HCT116 (cell line): ENCODE measurements at regions not wholly inside any gene's neighbourhood (a gene's known extent, or its start where the extent isn't known, plus 50 kb on each side); places are given as distances from the start of the nearest gene placed in this dataset.

Experiments used
- ATAC-seq: fragments of 200-7000 bp; cut with Tn5 transposase; 2 replicates; pipeline ENCODE4 v1.9.1; 2020; ENCODE audit warnings: mild to moderate bottlenecking, moderate library complexity
- BruUV-seq: library from RNA; stranded (reverse); fragments of 400-500 nt; replicated peaks from 2 replicates; lab custom pipeline; 2021; lab: Mats Ljungman, UMichigan
- CTCF ChIA-PET: fragments of 300-600 bp; sonication (Branson Sonifier 250); formaldehyde crosslinking; loops from one replicate; lab custom pipeline; 2021; ENCODE audit warnings: antibody characterized with exemption; lab: Charles Lee
- POLR2A ChIA-PET: fragments of 300-600, 350-600 bp; sonication (Branson Sonifier 250); formaldehyde crosslinking; loops from one replicate; lab custom pipeline; 2021; ENCODE audit warnings: antibody characterized with exemption; lab: Charles Lee
- RAD21 ChIA-PET, 2 experiments: fragments of 300-600 bp; sonication (Branson Sonifier 250); formaldehyde crosslinking; loops; one replicate each; lab custom pipeline; 2023; ENCODE audit warnings: low total read pairs in 2 of 2; ENCODE audit not compliant: uncharacterized antibody in 2 of 2, unreplicated experiment in 2 of 2, low non-redundant PET in 1 of 2; lab: Charles Lee
- DNase-seq: peaks from one replicate; pipeline ENCODE4 v3.0.0-alpha.2; 2010; ENCODE audit warnings: low read depth, low spot score
- H2AFZ ChIP-seq: fragments of 200-600 bp; shearing (Covaris generic), sonication (generic); 2 replicates; pipeline ENCODE4 v1.6.1; 2017; ENCODE audit warnings: low read depth, mixed run types, mixed read lengths, antibody characterized with exemption, low read length; ENCODE audit not compliant: poor library complexity, severe bottlenecking
- H3K27ac ChIP-seq: 2 replicates; pipeline ENCODE4 v1.5.1; 2012; ENCODE audit warnings: low read depth, low read length
- H3K27me3 ChIP-seq: fragments of 200-600 bp; sonication (generic); 2 replicates; pipeline ENCODE4 v1.6.1; 2016; ENCODE audit warnings: mixed run types, low read length, mixed read lengths; ENCODE audit not compliant: insufficient read depth
- H3K36me3 ChIP-seq, 2 experiments: fragments of 200-500 bp in 1 of 2; fragments of 200-600 bp in 1 of 2; sonication (Bioruptor generic) in 1 of 2; sonication (generic) in 1 of 2; 2 replicates each; pipeline versions ENCODE4 v1.5.1 to v1.6.1; 2014 to 2016; ENCODE audit warnings: low read length in 2 of 2, inconsistent platforms in 1 of 2, mixed read lengths in 1 of 2, mixed run types in 1 of 2; ENCODE audit not compliant: insufficient read depth in 2 of 2, control insufficient read depth in 1 of 2
- H3K4me1 ChIP-seq, 2 experiments: fragments of 200-600 bp in 1 of 2; sonication (generic) in 1 of 2; 2 replicates each; pipeline versions ENCODE4 v1.5.1 to v1.6.1; 2012 to 2017; ENCODE audit warnings: low read length in 2 of 2, inconsistent platforms in 1 of 2, mild to moderate bottlenecking in 1 of 2, mixed read lengths in 1 of 2, mixed run types in 1 of 2, moderate library complexity in 1 of 2; ENCODE audit not compliant: insufficient read depth in 2 of 2, control insufficient read depth in 1 of 2
- H3K4me2 ChIP-seq: fragments of 200-600 bp; sonication (generic); 2 replicates; pipeline ENCODE4 v1.6.1; 2017; ENCODE audit warnings: mixed run types, low read length, mixed read lengths
- H3K4me3 ChIP-seq, 2 experiments: fragments of 200-600 bp in 1 of 2; sonication (generic) in 1 of 2; replicated peaks in 1 of 2; 2 replicates each; pipeline ENCODE4 v1.5.1; 2011 to 2016; ENCODE audit warnings: low read length in 2 of 2, control low read depth in 1 of 2, low read depth in 1 of 2, mild to moderate bottlenecking in 1 of 2, mixed read lengths in 1 of 2, mixed run types in 1 of 2
- H3K79me2 ChIP-seq: fragments of 200-600 bp; sonication (generic); 2 replicates; pipeline ENCODE4 v1.6.1; 2017; ENCODE audit warnings: mild to moderate bottlenecking, mixed run types, low read length, moderate library complexity, mixed read lengths; ENCODE audit not compliant: insufficient read depth
- H3K9ac ChIP-seq: fragments of 200-600 bp; sonication (generic); 2 replicates; pipeline ENCODE4 v1.6.1; 2016; ENCODE audit warnings: low read length, mixed read lengths
- H3K9me2 ChIP-seq: fragments of 200-600 bp; sonication (generic), shearing (Covaris generic); 2 replicates; pipeline ENCODE4 v1.6.1; 2017; ENCODE audit warnings: mixed run types, mild to moderate bottlenecking, moderate library complexity; ENCODE audit not compliant: insufficient read depth
- H3K9me3 ChIP-seq, 2 experiments: fragments of 200-500 bp in 1 of 2; fragments of 200-600 bp in 1 of 2; sonication (Bioruptor generic) in 1 of 2; sonication (generic) in 1 of 2; 2 replicates each; pipeline ENCODE4 v1.6.1; 2014 to 2017; ENCODE audit warnings: low read length in 2 of 2, mixed read lengths in 2 of 2, inconsistent platforms in 1 of 2, low read depth in 1 of 2, mild to moderate bottlenecking in 1 of 2, mixed run types in 1 of 2, moderate library complexity in 1 of 2; ENCODE audit not compliant: control insufficient read depth in 1 of 2, insufficient read depth in 1 of 2
- H4K20me1 ChIP-seq: fragments of 200-600 bp; sonication (generic), shearing (Covaris generic); 2 replicates; pipeline ENCODE4 v1.6.1; 2017; ENCODE audit warnings: mixed run types, mild to moderate bottlenecking, moderate library complexity; ENCODE audit not compliant: insufficient read depth
- ATF3 ChIP-seq: IDR thresholded peaks from 2 replicates; pipeline ENCODE4 v1.6.1; 2012
- CEBPB ChIP-seq: IDR thresholded peaks from 2 replicates; pipeline ENCODE4 v1.6.1; 2012; ENCODE audit warnings: low read depth
- ELF1 ChIP-seq: IDR thresholded peaks from 2 replicates; pipeline ENCODE4 v1.6.1; 2012; ENCODE audit warnings: low read depth, borderline replicate concordance
- EZH2phosphoT487 ChIP-seq: fragments of 200-600 bp; IDR thresholded peaks from 2 replicates; pipeline ENCODE4 v1.6.1; 2018; ENCODE audit warnings: antibody characterized with exemption, borderline replicate concordance
- FOSL1 ChIP-seq: IDR thresholded peaks from 2 replicates; pipeline ENCODE4 v1.6.1; 2012; ENCODE audit warnings: low read depth
- POLR2A ChIP-seq: IDR thresholded peaks from 2 replicates; pipeline ENCODE4 v1.7.0; 2011; ENCODE audit warnings: borderline replicate concordance; ENCODE audit not compliant: insufficient read depth, insufficient read length; ENCODE audit errors: extremely low read depth
- POLR2AphosphoS5 ChIP-seq: IDR thresholded peaks from 2 replicates; pipeline ENCODE4 v1.6.1; 2011; ENCODE audit warnings: mild to moderate bottlenecking, low read depth, low read length, moderate library complexity
- RAD21 ChIP-seq: IDR thresholded peaks from 2 replicates; pipeline ENCODE4 v1.6.1; 2012; ENCODE audit warnings: low read depth, mild to moderate bottlenecking
- REST ChIP-seq: IDR thresholded peaks from 2 replicates; pipeline ENCODE4 v1.6.1; 2012; ENCODE audit warnings: low read depth
- SP1 ChIP-seq: IDR thresholded peaks from 2 replicates; pipeline ENCODE4 v1.6.1; 2012; ENCODE audit warnings: low read depth
- YY1 ChIP-seq: IDR thresholded peaks from 2 replicates; pipeline ENCODE4 v1.6.1; 2011; ENCODE audit warnings: low read length, low read depth, moderate library complexity, mild to moderate bottlenecking; ENCODE audit not compliant: insufficient replicate concordance; ENCODE audit errors: extremely low read depth
- intact Hi-C: fragments of 100-400 bp; cut with micrococcal nuclease; formaldehyde crosslinking; loops from 2 replicates; pipeline ENCODE4 v1.10.0; 2022
- TF ChIP-seq, protein P1 (sequence below): IDR thresholded peaks from 2 replicates; pipeline ENCODE4 v1.6.1; 2011; ENCODE audit warnings: mild to moderate bottlenecking, low read length, moderate library complexity; ENCODE audit not compliant: insufficient replicate concordance; ENCODE audit errors: extremely low read depth
- TF ChIP-seq, protein P2 (sequence below): IDR thresholded peaks from 2 replicates; pipeline ENCODE4 v1.6.1; 2012

GRCh38 chr17:33924104-33924503 lies 331.0 kb upstream of the CCL2 start:
- Histone ChIP-seq H2AFZ (no peak overlapping the region), H3K4me1 (no peaks in the 10 kb centered on the region), H3K4me3 (no peak overlapping the region), H4K20me1 (no peaks in the 10 kb centered on the region), H3K27ac (no peak overlapping the region), H3K9ac (no peak overlapping the region), H3K9me2 (no peaks in the 10 kb centered on the region), H3K9me3 (peaks cover 0 to 20% of the 10 kb centered on the region in 2 experiments; a peak in 2 of 4 replicates), H3K4me2 (no peak overlapping the region), H3K79me2 (no peaks in the 10 kb centered on the region), H3K27me3 (no peaks in the 10 kb centered on the region), H3K36me3 (no peaks in the 10 kb centered on the region)
- DNase-seq, result no peak
- no TSS peak for BruUV-seq
- no peak for ATAC-seq
- CTCF ChIA-PET, result no interaction called here
- POLR2A ChIA-PET, result no interaction called here
- TF ChIP-seq FOSL1, result no peak
- TF ChIP-seq POLR2A, result no peak
- TF ChIP-seq EZH2phosphoT487, result no peak
- TF ChIP-seq CEBPB, result no peak
- TF ChIP-seq YY1, result no peak
- no peak for TF ChIP-seq SP1
- no peak for TF ChIP-seq REST
- TF ChIP-seq, all 23 proteins: peak for 0
- RAD21 ChIA-PET, result no interaction called here
- intact Hi-C loops, result no loop called here

GRCh38 chr17:33925649-33926048 lies 329.4 kb upstream of the CCL2 start:
- no peak overlapping the region for H2AFZ ChIP-seq

More at GRCh38 chr17:33925649-33926048, 329.4 kb upstream of the CCL2 start:
- H3K27me3 ChIP-seq, result no peaks in the 10 kb centered on the region
- no peak for DNase-seq
- intact Hi-C loops, result no loop called here
- H3K27ac ChIP-seq, result no peak overlapping the region
- ChIA-PET RAD21 (no interaction called here), POLR2A (no interaction called here), CTCF (no interaction called here)
- H3K9me3 ChIP-seq, result peaks cover 0 to 27% of the 10 kb centered on the region in 2 experiments; a peak in 2 of 4 replicates
- no TSS peak for BruUV-seq
- H3K79me2 ChIP-seq, result no peaks in the 10 kb centered on the region
- no peaks in the 10 kb centered on the region for H3K9me2 ChIP-seq
- no peak for ATAC-seq
- no peak for TF ChIP-seq RAD21
- TF ChIP-seq POLR2AphosphoS5, result no peak
- TF ChIP-seq POLR2A, result no peak
- no peak for TF ChIP-seq CEBPB
- no peak for TF ChIP-seq ELF1
- TF ChIP-seq, protein P1, sequence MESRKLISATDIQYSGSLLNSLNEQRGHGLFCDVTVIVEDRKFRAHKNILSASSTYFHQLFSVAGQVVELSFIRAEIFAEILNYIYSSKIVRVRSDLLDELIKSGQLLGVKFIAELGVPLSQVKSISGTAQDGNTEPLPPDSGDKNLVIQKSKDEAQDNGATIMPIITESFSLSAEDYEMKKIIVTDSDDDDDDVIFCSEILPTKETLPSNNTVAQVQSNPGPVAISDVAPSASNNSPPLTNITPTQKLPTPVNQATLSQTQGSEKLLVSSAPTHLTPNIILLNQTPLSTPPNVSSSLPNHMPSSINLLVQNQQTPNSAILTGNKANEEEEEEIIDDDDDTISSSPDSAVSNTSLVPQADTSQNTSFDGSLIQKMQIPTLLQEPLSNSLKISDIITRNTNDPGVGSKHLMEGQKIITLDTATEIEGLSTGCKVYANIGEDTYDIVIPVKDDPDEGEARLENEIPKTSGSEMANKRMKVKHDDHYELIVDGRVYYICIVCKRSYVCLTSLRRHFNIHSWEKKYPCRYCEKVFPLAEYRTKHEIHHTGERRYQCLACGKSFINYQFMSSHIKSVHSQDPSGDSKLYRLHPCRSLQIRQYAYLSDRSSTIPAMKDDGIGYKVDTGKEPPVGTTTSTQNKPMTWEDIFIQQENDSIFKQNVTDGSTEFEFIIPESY, result no peak
- TF ChIP-seq, protein P2, sequence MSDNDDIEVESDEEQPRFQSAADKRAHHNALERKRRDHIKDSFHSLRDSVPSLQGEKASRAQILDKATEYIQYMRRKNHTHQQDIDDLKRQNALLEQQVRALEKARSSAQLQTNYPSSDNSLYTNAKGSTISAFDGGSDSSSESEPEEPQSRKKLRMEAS, result no peak
- no peak for TF ChIP-seq ATF3
- TF ChIP-seq, all 23 proteins: peak for 0
- no peak overlapping the region for H3K9ac ChIP-seq
- H3K4me2 ChIP-seq, result no peak overlapping the region
- no peaks in the 10 kb centered on the region for H4K20me1 ChIP-seq
- no peak overlapping the region for H3K4me3 ChIP-seq
- H3K4me1 ChIP-seq, result no peaks in the 10 kb centered on the region
- no peaks in the 10 kb centered on the region for H3K36me3 ChIP-seq
